ENCODE measurements at regions not wholly inside any gene's neighbourhood (a gene's known extent, or its start where the extent isn't known, plus 50 kb on each side); places are given as distances from the start of the nearest gene placed in this dataset.

DNA sequence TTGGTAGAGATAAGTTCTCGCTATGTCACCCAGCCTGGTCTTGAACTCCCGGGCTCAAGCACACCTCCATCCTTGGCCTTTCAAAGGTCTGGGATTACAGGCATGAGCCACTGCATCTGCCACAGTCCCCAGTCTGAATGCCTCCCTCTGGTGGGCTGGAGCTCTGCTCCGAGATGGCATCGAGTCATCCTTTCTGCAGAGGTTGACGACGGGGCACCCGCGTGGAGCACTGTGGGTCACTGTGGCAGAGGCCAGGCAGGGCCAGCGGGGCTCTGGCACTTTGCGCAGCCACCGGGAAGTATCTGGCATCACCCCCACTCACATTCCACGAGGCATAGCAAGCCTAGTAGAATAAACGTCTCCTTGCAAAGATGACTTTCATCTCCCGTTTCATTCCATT, 163.3 kb upstream of the DIO3 start:
- Histone ChIP-seq H3K4ac (ENCODE audit: low read depth, low read length) (no peak overlapping the region), H3K18ac (ENCODE audit: low read depth, low read length) (no peak overlapping the region), H2AFZ (replicated peaks; ENCODE audit: low read length, poor library complexity) (no peak overlapping the region), H2BK15ac (ENCODE audit: low read depth, low read length) (no peak overlapping the region), H3K9me3 (ENCODE audit: control insufficient read depth, insufficient read depth, low read length) (peaks cover 2% of the 10 kb centered on the region), H3K4me3 (ENCODE audit: insufficient read depth, low read depth, low read length) (no peak overlapping the region), H4K8ac (ENCODE audit: low read depth in 2 of 2, low read length in 2 of 2) (no peak overlapping the region), H3K56ac (ENCODE audit: extremely low read depth, insufficient read depth, low read length) (no peak overlapping the region), H3K14ac (replicated peaks; ENCODE audit: low read depth, low read length) (no peak overlapping the region), H2BK5ac (ENCODE audit: low read depth, low read length, poor library complexity, severe bottlenecking) (no peak overlapping the region), H3K36me3 (ENCODE audit: control insufficient read depth, insufficient read depth, low read length) (no peaks in the 10 kb centered on the region), H3K4me2 (ENCODE audit: low read depth, low read length) (no peak overlapping the region), H2AK9ac (replicated peaks; ENCODE audit: low read depth, low read length, poor library complexity) (no peak overlapping the region), H3K9ac (ENCODE audit: low read depth, low read length) (no peak overlapping the region), H3K27ac (ENCODE audit: insufficient read depth, low read length) (no peak overlapping the region), H3K23ac (ENCODE audit: low read depth, low read length) (no peak overlapping the region), H4K91ac (ENCODE audit: insufficient read depth, low read depth, low read length) (no peak overlapping the region), H2AK5ac (ENCODE audit: low read depth, low read length) (no peak overlapping the region), H4K20me1 (ENCODE audit: insufficient read depth, low read length) (no peaks in the 10 kb centered on the region), H2BK120ac (ENCODE audit: low read depth, low read length) (no peak overlapping the region), H4K5ac (ENCODE audit: low read depth, low read length) (no peak overlapping the region), H3K9me1 (ENCODE audit: insufficient read depth, low read length) (no peaks in the 10 kb centered on the region), H3K4me1 (ENCODE audit: control insufficient read depth, insufficient read depth, low read length) (peaks cover 2% of the 10 kb centered on the region; the same call in 1 of the 2 replicates), H2BK20ac (ENCODE audit: low read depth, low read length) (no peak overlapping the region), H3K27me3 (ENCODE audit: control insufficient read depth, insufficient read depth, low read length) (peaks cover 7% of the 10 kb centered on the region; the same call in 1 of the 2 replicates), H3K79me1 (ENCODE audit: low read depth in 1 of 2, low read length in 2 of 2) (no peaks in the 10 kb centered on the region)
- ChIA-PET CTCF (no interaction called here), POLR2A (ENCODE audit: unreplicated experiment) (no interaction called here)
- TF ChIP-seq SMC3 (IDR thresholded peaks at IDR 0.05; ENCODE audit: low read depth, low read length) (no peak), POLR2A (IDR thresholded peaks at IDR 0.05; ENCODE audit: low read depth, low read length) (no peak), CHD1 (IDR thresholded peaks at IDR 0.05; ENCODE audit: low read depth, low read length) (no peak), RCOR1 (IDR thresholded peaks at IDR 0.05; ENCODE audit: insufficient replicate concordance, low read length) (no peak), NFE2L2 (IDR thresholded peaks at IDR 0.05; ENCODE audit: low read depth, low read length) (no peak), CEBPB (IDR thresholded peaks at IDR 0.05; ENCODE audit: low read depth, low read length) (no peak), RAD21 (IDR thresholded peaks at IDR 0.05; ENCODE audit: low read length) (no peak), MAZ (IDR thresholded peaks at IDR 0.05; ENCODE audit: borderline replicate concordance, low read depth, low read length) (no peak)
- TF ChIP-seq, protein P1, sequence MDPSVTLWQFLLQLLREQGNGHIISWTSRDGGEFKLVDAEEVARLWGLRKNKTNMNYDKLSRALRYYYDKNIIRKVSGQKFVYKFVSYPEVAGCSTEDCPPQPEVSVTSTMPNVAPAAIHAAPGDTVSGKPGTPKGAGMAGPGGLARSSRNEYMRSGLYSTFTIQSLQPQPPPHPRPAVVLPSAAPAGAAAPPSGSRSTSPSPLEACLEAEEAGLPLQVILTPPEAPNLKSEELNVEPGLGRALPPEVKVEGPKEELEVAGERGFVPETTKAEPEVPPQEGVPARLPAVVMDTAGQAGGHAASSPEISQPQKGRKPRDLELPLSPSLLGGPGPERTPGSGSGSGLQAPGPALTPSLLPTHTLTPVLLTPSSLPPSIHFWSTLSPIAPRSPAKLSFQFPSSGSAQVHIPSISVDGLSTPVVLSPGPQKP (IDR thresholded peaks at IDR 0.05; ENCODE audit: borderline replicate concordance, low read depth, low read length), result no peak
- TF ChIP-seq, protein P2, sequence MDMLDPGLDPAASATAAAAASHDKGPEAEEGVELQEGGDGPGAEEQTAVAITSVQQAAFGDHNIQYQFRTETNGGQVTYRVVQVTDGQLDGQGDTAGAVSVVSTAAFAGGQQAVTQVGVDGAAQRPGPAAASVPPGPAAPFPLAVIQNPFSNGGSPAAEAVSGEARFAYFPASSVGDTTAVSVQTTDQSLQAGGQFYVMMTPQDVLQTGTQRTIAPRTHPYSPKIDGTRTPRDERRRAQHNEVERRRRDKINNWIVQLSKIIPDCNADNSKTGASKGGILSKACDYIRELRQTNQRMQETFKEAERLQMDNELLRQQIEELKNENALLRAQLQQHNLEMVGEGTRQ (IDR thresholded peaks at IDR 0.05; ENCODE audit: low read depth, low read length), result no peak
- TF ChIP-seq, protein P3, sequence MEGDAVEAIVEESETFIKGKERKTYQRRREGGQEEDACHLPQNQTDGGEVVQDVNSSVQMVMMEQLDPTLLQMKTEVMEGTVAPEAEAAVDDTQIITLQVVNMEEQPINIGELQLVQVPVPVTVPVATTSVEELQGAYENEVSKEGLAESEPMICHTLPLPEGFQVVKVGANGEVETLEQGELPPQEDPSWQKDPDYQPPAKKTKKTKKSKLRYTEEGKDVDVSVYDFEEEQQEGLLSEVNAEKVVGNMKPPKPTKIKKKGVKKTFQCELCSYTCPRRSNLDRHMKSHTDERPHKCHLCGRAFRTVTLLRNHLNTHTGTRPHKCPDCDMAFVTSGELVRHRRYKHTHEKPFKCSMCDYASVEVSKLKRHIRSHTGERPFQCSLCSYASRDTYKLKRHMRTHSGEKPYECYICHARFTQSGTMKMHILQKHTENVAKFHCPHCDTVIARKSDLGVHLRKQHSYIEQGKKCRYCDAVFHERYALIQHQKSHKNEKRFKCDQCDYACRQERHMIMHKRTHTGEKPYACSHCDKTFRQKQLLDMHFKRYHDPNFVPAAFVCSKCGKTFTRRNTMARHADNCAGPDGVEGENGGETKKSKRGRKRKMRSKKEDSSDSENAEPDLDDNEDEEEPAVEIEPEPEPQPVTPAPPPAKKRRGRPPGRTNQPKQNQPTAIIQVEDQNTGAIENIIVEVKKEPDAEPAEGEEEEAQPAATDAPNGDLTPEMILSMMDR (conservative IDR thresholded peaks at IDR 0.05; ENCODE audit: low read depth, low read length), result no peak
- BruUV-seq (replicated peaks), result no TSS peak
- WGBS, 2 experiments (ENCODE audit: extremely low coverage in 2 of 2, insufficient read length in 1 of 2), result no CpG with 5 or more reads among the region's 14 CpGs
- intact Hi-C loops (cut with micrococcal nuclease) (no loop called here), in situ Hi-C loops (cut with MboI; ENCODE audit: low sequenced_read_pairs) (no loop called here), dilution Hi-C loops (cut with HindIII; ENCODE audit: low sequenced_read_pairs, unreplicated experiment) (no loop called here)
- DNase-seq (no peak), ATAC-seq (ENCODE audit: low read depth) (no peak)
